ENCODE measurements at regions not wholly inside any gene's neighbourhood (a gene's known extent, or its start where the extent isn't known, plus 50 kb on each side); places are given as distances from the start of the nearest gene placed in this dataset.
A peak's percentile ranks its signal among the peaks of the same experiment; 100 is the strongest.

- Histone ChIP-seq H3K36me3 (ENCODE audit: control insufficient read depth, insufficient read depth, low read length) (no peaks in the 10 kb centered on the region), H3K27me3 (ENCODE audit: control insufficient read depth, insufficient read depth, low read length) (no peaks in the 10 kb centered on the region), H3K4me1 (ENCODE audit: control insufficient read depth, insufficient read depth, low read length) (no peaks in the 10 kb centered on the region), H3K4me3 (ENCODE audit: low read length) (no peak overlapping the region), H3K27ac (ENCODE audit: low read length) (no peak overlapping the region), H3K9me3 (replicated peaks; ENCODE audit: control insufficient read depth, low read depth, low read length) (no peaks in the 10 kb centered on the region)
- whole genome bisulfite sequencing (ENCODE audit: insufficient coverage): no CpG with 5 or more reads among the region's 2 CpGs
- peak; percentile 56 for DNase-seq
Measured at GRCh38 chrX:30504309-30504708, 73.3 kb downstream of the TASL start.

DNA sequence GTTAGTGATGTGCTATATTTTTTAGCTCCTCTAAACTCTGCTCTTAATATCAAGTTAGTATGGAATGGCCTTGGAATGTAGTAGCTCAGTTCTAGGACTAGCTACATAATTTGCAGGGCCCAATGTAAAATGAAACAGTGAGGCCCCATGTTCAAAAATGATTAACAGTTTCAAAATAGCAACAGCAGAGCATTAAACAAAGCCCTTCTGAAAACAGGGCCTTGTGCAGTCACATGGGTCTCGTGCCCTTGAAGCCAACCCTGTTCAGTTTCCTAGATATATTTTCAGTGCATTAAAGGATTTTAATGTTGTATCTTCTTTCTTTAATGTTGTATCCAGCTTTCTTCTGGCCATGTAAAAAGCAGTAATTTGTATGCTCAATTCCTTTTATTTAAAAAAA, 82.1 kb downstream of the TASL start:
- H3K27me3 ChIP-seq (ENCODE audit: control insufficient read depth, insufficient read depth, low read length): peaks cover 3% of the 10 kb centered on the region
- no peak overlapping the region for H3K4me3 ChIP-seq (ENCODE audit: low read length)
- no peak for DNase-seq
- H3K27ac ChIP-seq (ENCODE audit: low read length): no peak overlapping the region
- no CpG with 5 or more reads among the region's 1 CpG for WGBS (ENCODE audit: insufficient coverage)
- no peaks in the 10 kb centered on the region for H3K9me3 ChIP-seq (replicated peaks; ENCODE audit: control insufficient read depth, low read depth, low read length)
- H3K4me1 ChIP-seq (ENCODE audit: control insufficient read depth, insufficient read depth, low read length): no peaks in the 10 kb centered on the region
- no peaks in the 10 kb centered on the region for H3K36me3 ChIP-seq (ENCODE audit: control insufficient read depth, insufficient read depth, low read length)

GRCh38 chrX:30493348-30493747, 84.2 kb downstream of the TASL start:
- DNase-seq: no peak
- no peaks in the 10 kb centered on the region for H3K4me1 ChIP-seq (ENCODE audit: control insufficient read depth, insufficient read depth, low read length)
- whole genome bisulfite sequencing (ENCODE audit: insufficient coverage): 67% methylated on average over 1 of the region's 1 CpG
- H3K9me3 ChIP-seq (replicated peaks; ENCODE audit: control insufficient read depth, low read depth, low read length): no peaks in the 10 kb centered on the region
- no peak overlapping the region for H3K4me3 ChIP-seq (ENCODE audit: low read length)
- H3K27me3 ChIP-seq (ENCODE audit: control insufficient read depth, insufficient read depth, low read length): peaks cover 5% of the 10 kb centered on the region
- no peaks in the 10 kb centered on the region for H3K36me3 ChIP-seq (ENCODE audit: control insufficient read depth, insufficient read depth, low read length)
- H3K27ac ChIP-seq (ENCODE audit: low read length): no peak overlapping the region

DNA sequence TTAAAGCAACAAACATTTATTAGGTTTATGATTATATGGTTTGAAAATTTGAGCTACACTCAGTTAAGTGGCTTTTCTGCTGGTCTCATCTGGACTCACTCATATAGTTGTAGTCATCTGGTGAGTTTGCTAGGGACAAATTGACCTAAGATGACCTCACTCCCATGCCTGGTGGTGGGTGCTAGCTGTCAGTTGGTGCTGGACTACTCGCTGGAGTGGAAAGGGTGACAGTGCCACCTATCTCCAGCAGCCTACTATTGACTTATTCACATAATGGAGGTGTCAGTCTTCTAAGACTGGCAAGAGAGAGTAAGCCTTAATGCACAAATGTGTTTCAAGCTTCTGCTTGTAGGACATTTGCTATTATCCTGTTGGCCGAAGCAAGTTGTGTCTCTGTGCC, 88.2 kb downstream of the TASL start:
- WGBS (ENCODE audit: insufficient coverage): no CpG with 5 or more reads among the region's 2 CpGs
- H3K27me3 ChIP-seq (ENCODE audit: control insufficient read depth, insufficient read depth, low read length): peaks cover 5% of the 10 kb centered on the region
- no peaks in the 10 kb centered on the region for H3K36me3 ChIP-seq (ENCODE audit: control insufficient read depth, insufficient read depth, low read length)
- H3K9me3 ChIP-seq (replicated peaks; ENCODE audit: control insufficient read depth, low read depth, low read length): no peaks in the 10 kb centered on the region
- DNase-seq: no peak
- H3K4me1 ChIP-seq (ENCODE audit: control insufficient read depth, insufficient read depth, low read length): no peaks in the 10 kb centered on the region
- H3K4me3 ChIP-seq (ENCODE audit: low read length): no peak overlapping the region
- H3K27ac ChIP-seq (ENCODE audit: low read length): no peak overlapping the region

DNA sequence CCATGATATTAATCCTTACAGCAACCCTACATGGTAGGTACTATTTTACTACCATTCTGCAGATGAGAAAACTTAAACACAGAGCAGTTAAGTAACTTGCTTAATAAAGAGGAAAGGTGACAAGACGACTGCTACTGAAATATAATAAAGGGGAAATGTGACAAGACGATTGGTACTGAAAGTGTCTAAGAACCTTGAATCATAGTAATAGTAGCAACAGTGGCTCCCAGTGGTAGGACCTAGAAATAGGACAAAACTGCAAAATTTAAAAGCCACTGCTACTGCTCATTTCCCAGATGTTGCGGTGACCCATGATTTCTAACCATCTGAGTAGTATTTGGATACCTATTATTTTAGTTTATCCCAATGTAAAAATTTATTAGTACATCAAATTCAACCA, 89.5 kb downstream of the TASL start:
- no peak overlapping the region for H3K4me3 ChIP-seq (ENCODE audit: low read length)
- no peak for DNase-seq
- no peaks in the 10 kb centered on the region for H3K9me3 ChIP-seq (replicated peaks; ENCODE audit: control insufficient read depth, low read depth, low read length)
- no peak overlapping the region for H3K27ac ChIP-seq (ENCODE audit: low read length)
- whole genome bisulfite sequencing (ENCODE audit: insufficient coverage): 14% methylated on average over 1 of the region's 3 CpGs
- no peaks in the 10 kb centered on the region for H3K4me1 ChIP-seq (ENCODE audit: control insufficient read depth, insufficient read depth, low read length)
- no peaks in the 10 kb centered on the region for H3K36me3 ChIP-seq (ENCODE audit: control insufficient read depth, insufficient read depth, low read length)
- peaks cover 2% of the 10 kb centered on the region for H3K27me3 ChIP-seq (ENCODE audit: control insufficient read depth, insufficient read depth, low read length)

DNA sequence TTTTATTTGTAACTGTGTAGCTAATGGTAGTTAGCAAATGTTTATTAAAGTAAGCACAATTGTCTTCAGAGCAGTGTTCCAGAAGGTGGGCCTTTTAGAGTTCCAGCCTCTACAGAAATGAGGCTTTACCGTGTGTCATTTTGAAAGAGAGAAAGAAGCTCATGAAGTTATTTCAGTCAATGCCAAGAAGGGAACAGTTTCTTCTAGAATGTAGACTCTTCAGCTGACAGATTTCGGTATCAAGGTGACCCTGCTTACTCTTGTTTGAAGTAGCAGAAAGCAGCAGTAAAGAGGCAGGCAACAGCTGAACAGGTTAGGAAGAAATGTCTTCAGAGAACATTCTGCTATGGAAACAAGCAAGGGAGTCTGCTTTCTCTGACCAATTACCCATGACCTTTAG, 93.6 kb downstream of the TASL start:
- DNase-seq: no peak
- Histone ChIP-seq H3K36me3 (ENCODE audit: control insufficient read depth, insufficient read depth, low read length) (no peaks in the 10 kb centered on the region), H3K27me3 (ENCODE audit: control insufficient read depth, insufficient read depth, low read length) (peaks cover 2% of the 10 kb centered on the region), H3K4me3 (ENCODE audit: low read length) (no peak overlapping the region), H3K27ac (ENCODE audit: low read length) (no peak overlapping the region), H3K9me3 (replicated peaks; ENCODE audit: control insufficient read depth, low read depth, low read length) (no peaks in the 10 kb centered on the region), H3K4me1 (ENCODE audit: control insufficient read depth, insufficient read depth, low read length) (no peaks in the 10 kb centered on the region)
- 69% methylated on average over 2 of the region's 2 CpGs for WGBS (ENCODE audit: insufficient coverage)

DNA sequence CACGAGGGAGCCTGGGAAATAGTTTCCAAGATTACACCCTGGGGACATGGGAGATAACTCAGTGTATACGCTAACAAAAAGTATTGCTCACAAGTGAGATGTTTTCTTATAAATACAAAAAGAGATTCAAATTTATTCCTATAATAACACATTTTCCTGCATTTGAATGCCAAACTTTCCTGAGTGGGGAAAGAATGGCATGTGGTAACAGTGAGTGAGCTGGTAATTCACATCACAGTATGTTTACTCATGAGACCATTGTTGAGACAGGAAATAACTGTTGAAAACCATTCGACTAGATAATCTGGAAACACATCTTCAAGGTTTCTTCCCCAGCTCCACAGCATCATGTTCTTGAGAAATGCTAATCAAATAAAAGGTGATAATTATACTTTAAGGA, 109.1 kb downstream of the TASL start:
- no CpG with 5 or more reads among the region's 3 CpGs for WGBS (ENCODE audit: insufficient coverage)
- no peaks in the 10 kb centered on the region for H3K9me3 ChIP-seq (replicated peaks; ENCODE audit: control insufficient read depth, low read depth, low read length)

More for the DNA sequence above, 109.1 kb downstream of the TASL start:
- no peak overlapping the region for H3K27ac ChIP-seq (ENCODE audit: low read length)
- no peak overlapping the region for H3K4me3 ChIP-seq (ENCODE audit: low read length)
- no peak for DNase-seq
- H3K4me1 ChIP-seq (ENCODE audit: control insufficient read depth, insufficient read depth, low read length): no peaks in the 10 kb centered on the region
- no peaks in the 10 kb centered on the region for H3K36me3 ChIP-seq (ENCODE audit: control insufficient read depth, insufficient read depth, low read length)
- H3K27me3 ChIP-seq (ENCODE audit: control insufficient read depth, insufficient read depth, low read length): no peaks in the 10 kb centered on the region

Measured in muscle of leg (tissue), 3 donors.